B cell (primary cell): ENCODE measurements at regions not wholly inside any gene's neighbourhood (a gene's known extent, or its start where the extent isn't known, plus 50 kb on each side); places are given as distances from the start of the nearest gene placed in this dataset.

Experiments
- CTCF ChIP-seq: fragments of 200-600 bp; IDR thresholded peaks from one replicate; pipeline ENCODE4 v1.8.0; 2022; ENCODE audit warnings: antibody characterized with exemption, mild to moderate bottlenecking
- EZH2 ChIP-seq: IDR thresholded peaks from 2 replicates; pipeline ENCODE4 v1.6.1; 2012; ENCODE audit warnings: borderline replicate concordance, low read depth, mild to moderate bottlenecking, moderate library complexity, low read length; ENCODE audit not compliant: insufficient read depth, poor library complexity, severe bottlenecking

GRCh38 chr15:69760890-69761568 lies 308.4 kb downstream of the RPLP1 start:
- TF ChIP-seq EZH2 (no peak), CTCF (no peak)
